Endothelial cell of umbilical vein (primary cell): ENCODE measurements at regions not wholly inside any gene's neighbourhood (a gene's known extent, or its start where the extent isn't known, plus 50 kb on each side); places are given as distances from the start of the nearest gene placed in this dataset.

Experiments used
- BruUV-seq: library from RNA; stranded (reverse); fragments of 400-500 nt; replicated peaks from 2 replicates; lab custom pipeline; 2021; lab: Mats Ljungman, UMichigan
- CTCF ChIA-PET: fragments of 300-600, 350-600 bp; sonication (Branson Sonifier 250); formaldehyde crosslinking; loops from one replicate; lab custom pipeline; 2021; ENCODE audit warnings: antibody characterized with exemption, inconsistent platforms; lab: Charles Lee
- POLR2A ChIA-PET: fragments of 300-600, 350-600 bp; sonication (Branson Sonifier 250); formaldehyde crosslinking; loops from one replicate; lab custom pipeline; 2021; ENCODE audit warnings: antibody characterized with exemption, inconsistent platforms; lab: Charles Lee
- DNase-seq: peaks from one replicate; pipeline ENCODE4 v3.0.0-alpha.2; 2011; ENCODE audit warnings: low read depth, low spot score
- FAIRE-seq: peaks from 2 replicates; lab custom pipeline; 2011; peaks lifted over from hg19 to GRCh38; lab: Jason Lieb, UNC
- H2AFZ ChIP-seq: 2 replicates; pipeline ENCODE4 v1.6.0; 2012; ENCODE audit warnings: low read depth, low read length, control low read depth, inconsistent platforms
- H3K27ac ChIP-seq: 2 replicates; pipeline ENCODE4 v1.5.1; 2011; ENCODE audit warnings: low read depth, mild to moderate bottlenecking, control low read depth, low read length, moderate library complexity; ENCODE audit not compliant: insufficient read depth
- H3K27me3 ChIP-seq, 2 experiments: 2 replicates each; pipeline versions ENCODE4 v1.6.0 to v1.6.1; 2011; ENCODE audit warnings: low read length in 2 of 2, mixed read lengths in 1 of 2; ENCODE audit not compliant: control insufficient read depth in 2 of 2, insufficient read depth in 2 of 2
- H3K36me3 ChIP-seq, 2 experiments: 2 replicates in 1 of 2; 3 replicates in 1 of 2; pipeline ENCODE4 v1.5.1; 2011; ENCODE audit warnings: low read length in 2 of 2, mild to moderate bottlenecking in 1 of 2, moderate library complexity in 1 of 2; ENCODE audit not compliant: control insufficient read depth in 2 of 2, insufficient read depth in 2 of 2; ENCODE audit errors: extremely low read depth in 1 of 2
- H3K4me1 ChIP-seq: 3 replicates; pipeline ENCODE4 v1.5.1; 2011; ENCODE audit warnings: mild to moderate bottlenecking, low read length; ENCODE audit not compliant: control insufficient read depth, insufficient read depth; ENCODE audit errors: extremely low read depth
- H3K4me2 ChIP-seq: 2 replicates; pipeline ENCODE4 v1.6.1; 2011; ENCODE audit warnings: low read length, control low read depth, mixed read lengths; ENCODE audit not compliant: insufficient read depth
- H3K4me3 ChIP-seq, 3 experiments: fragments of 200-600 bp in 1 of 3; sonication (generic), shearing (Covaris generic) in 1 of 3; replicated peaks in 1 of 3; 2 replicates each; pipeline ENCODE4 v1.5.1; 2011 to 2016; ENCODE audit warnings: control low read depth in 3 of 3, low read length in 3 of 3, mild to moderate bottlenecking in 2 of 3, inconsistent platforms in 1 of 3, low read depth in 1 of 3, moderate library complexity in 1 of 3; ENCODE audit not compliant: insufficient read depth in 1 of 3
- H3K79me2 ChIP-seq: 2 replicates; pipeline ENCODE4 v1.6.0; 2012; ENCODE audit warnings: low read length, inconsistent platforms; ENCODE audit not compliant: control insufficient read depth, insufficient read depth
- H3K9ac ChIP-seq: replicated peaks from 2 replicates; pipeline ENCODE3; 2011; ENCODE audit warnings: low read length, control low read depth; ENCODE audit not compliant: insufficient read depth; ENCODE audit errors: extremely low read depth
- H3K9me1 ChIP-seq: replicated peaks from 3 replicates; pipeline ENCODE4 v1.6.0; 2011; ENCODE audit warnings: mild to moderate bottlenecking, low read length; ENCODE audit not compliant: control insufficient read depth, insufficient read depth; ENCODE audit errors: extremely low read depth
- H3K9me3 ChIP-seq: replicated peaks from 2 replicates; pipeline ENCODE4 v1.5.1; 2012; ENCODE audit warnings: low read length, inconsistent platforms; ENCODE audit not compliant: control insufficient read depth, insufficient read depth
- H4K20me1 ChIP-seq: replicated peaks from 2 replicates; pipeline ENCODE3; 2011; ENCODE audit warnings: mild to moderate bottlenecking, low read length; ENCODE audit not compliant: control insufficient read depth, insufficient read depth; ENCODE audit errors: extremely low read depth
- FOS ChIP-seq: IDR thresholded peaks from 2 replicates; pipeline ENCODE4 v1.6.1; 2011; ENCODE audit warnings: mild to moderate bottlenecking, low read length, moderate library complexity, borderline replicate concordance; ENCODE audit not compliant: insufficient read depth
- GATA2 ChIP-seq: IDR thresholded peaks from 2 replicates; pipeline ENCODE4 v1.7.0; 2011; ENCODE audit warnings: low read depth, mild to moderate bottlenecking, moderate library complexity, mixed read lengths, low read length; ENCODE audit not compliant: insufficient read length, insufficient read depth
- POLR2AphosphoS5 ChIP-seq: IDR thresholded peaks from 2 replicates; pipeline ENCODE4 v1.6.1; 2012; ENCODE audit warnings: low read depth, mild to moderate bottlenecking, control low read depth, low read length, moderate library complexity; ENCODE audit not compliant: insufficient read depth
- dilution Hi-C: fragments of 300-500 bp; cut with MboI; formaldehyde crosslinking; loops from one replicate; pipeline ENCODE4 v1.15.0; 2019; ENCODE audit warnings: low sequenced_read_pairs; ENCODE audit not compliant: extremely low pct_ligation_motif_present
- intact Hi-C: fragments of 100-400 bp; cut with micrococcal nuclease; formaldehyde crosslinking; loops from one replicate; pipeline ENCODE4 v1.10.0; 2022

GRCh38 chr18:10062302-10063300 lies 148.8 kb downstream of the VAPA start:
- Histone ChIP-seq H2AFZ (no peak overlapping the region), H3K79me2 (no peaks in the 10 kb centered on the region), H3K4me2 (no peak overlapping the region), H3K9me3 (no peaks in the 10 kb centered on the region), H3K36me3 (no peaks in the 10 kb centered on the region), H3K9ac (no peak overlapping the region), H4K20me1 (no peaks in the 10 kb centered on the region), H3K27ac (no peak overlapping the region), H3K4me1 (peaks cover 20% of the 10 kb centered on the region), H3K9me1 (no peaks in the 10 kb centered on the region), H3K27me3 (no peaks in the 10 kb centered on the region), H3K4me3 (no peak overlapping the region)
- TF ChIP-seq FOS (no peak), POLR2AphosphoS5 (no peak)
- POLR2A ChIA-PET: no interaction called here
- intact Hi-C loops (no loop called here), dilution Hi-C loops (no loop called here)
- FAIRE-seq (no peak), DNase-seq (no peak)
- CTCF ChIA-PET: no interaction called here
- no TSS peak for BruUV-seq

GRCh38 chr18:10063489-10063888 lies 149.7 kb downstream of the VAPA start:
- dilution Hi-C loops: no loop called here
- H3K4me2 ChIP-seq: no peak overlapping the region
- no peak overlapping the region for H3K4me3 ChIP-seq
- BruUV-seq: no TSS peak
- ChIA-PET CTCF (no interaction called here), POLR2A (no interaction called here)
- no peaks in the 10 kb centered on the region for H3K9me3 ChIP-seq
- H3K79me2 ChIP-seq: no peaks in the 10 kb centered on the region
- no peaks in the 10 kb centered on the region for H3K9me1 ChIP-seq
- no peak overlapping the region for H3K27ac ChIP-seq
- H3K9ac ChIP-seq: no peak overlapping the region
- no peak overlapping the region for H2AFZ ChIP-seq
- FAIRE-seq (no peak), DNase-seq (no peak)
- no peaks in the 10 kb centered on the region for H3K27me3 ChIP-seq
- no peak for TF ChIP-seq GATA2
- intact Hi-C loops: no loop called here
- H3K4me1 ChIP-seq: peaks cover 11% of the 10 kb centered on the region
- no peaks in the 10 kb centered on the region for H3K36me3 ChIP-seq
- no peaks in the 10 kb centered on the region for H4K20me1 ChIP-seq
